Kidney capillary endothelial cell (primary cell): ENCODE measurements at regions not wholly inside any gene's neighbourhood (a gene's known extent, or its start where the extent isn't known, plus 50 kb on each side); places are given as distances from the start of the nearest gene placed in this dataset.

ENCODE experiments used
- DNase-seq: peaks from one replicate; pipeline ENCODE4 v3.0.0-alpha.2; 2018; ENCODE audit warnings: low spot score

- no peak for DNase-seq
Measured at GRCh38 chr13:108360139-108360538, 90.6 kb downstream of the TNFSF13B start.

- no peak for DNase-seq
Measured at GRCh38 chr13:108361769-108362168, 92.3 kb downstream of the TNFSF13B start.

GRCh38 chr13:108363666-108364065 is 94.1 kb downstream of the TNFSF13B start:
- DNase-seq: no peak

GRCh38 chr13:108365255-108365654 is 95.7 kb downstream of the TNFSF13B start:
- DNase-seq: no peak

GRCh38 chr13:108368250-108368905 is 98.9 kb downstream of the TNFSF13B start:
- DNase-seq: no peak

- no peak for DNase-seq
Measured at GRCh38 chr13:108369412-108369811, 99.9 kb downstream of the TNFSF13B start.

- DNase-seq: no peak
Measured at GRCh38 chr13:108375034-108375433, 105.5 kb downstream of the TNFSF13B start.

GRCh38 chr13:108375772-108376171 is 106.3 kb downstream of the TNFSF13B start:
- no peak for DNase-seq

GRCh38 chr13:108376308-108376707 is 106.8 kb downstream of the TNFSF13B start:
- DNase-seq: no peak

GRCh38 chr13:108377646-108378206 is 108.2 kb downstream of the TNFSF13B start:
- no peak for DNase-seq

GRCh38 chr13:108383667-108384066 is 114.1 kb downstream of the TNFSF13B start:
- DNase-seq: no peak

GRCh38 chr13:108387156-108387555 is 117.6 kb downstream of the TNFSF13B start:
- no peak for DNase-seq

GRCh38 chr13:108402850-108403249 is 133.3 kb downstream of the TNFSF13B start:
- no peak for DNase-seq

GRCh38 chr13:108407495-108407894 is 138.0 kb downstream of the TNFSF13B start:
- no peak for DNase-seq

GRCh38 chr13:108408672-108409071 is 139.2 kb downstream of the TNFSF13B start:
- DNase-seq: no peak

GRCh38 chr13:108409730-108410129 is 140.2 kb downstream of the TNFSF13B start:
- no peak for DNase-seq

- DNase-seq: no peak
Measured at GRCh38 chr13:108419768-108420167, 150.2 kb downstream of the TNFSF13B start.

- no peak for DNase-seq
Measured at GRCh38 chr13:108425056-108425455, 155.5 kb downstream of the TNFSF13B start.

- DNase-seq: no peak
Measured at GRCh38 chr13:108426893-108427292, 157.4 kb downstream of the TNFSF13B start.

GRCh38 chr13:108427355-108427754 is 157.8 kb downstream of the TNFSF13B start:
- no peak for DNase-seq

GRCh38 chr13:108428691-108429090 is 159.2 kb downstream of the TNFSF13B start:
- no peak for DNase-seq

- no peak for DNase-seq
Measured at GRCh38 chr13:108433976-108434755, 164.6 kb downstream of the TNFSF13B start.
